UCSD-AML1 (cell line): ENCODE measurements at regions not wholly inside any gene's neighbourhood (a gene's known extent, or its start where the extent isn't known, plus 50 kb on each side); places are given as distances from the start of the nearest gene placed in this dataset.

ENCODE experiments used
- DNase-seq: peaks from one replicate; lab custom pipeline; 2025; ENCODE audit not compliant: unreplicated experiment; lab: John Stamatoyannopoulos, UW

DNA sequence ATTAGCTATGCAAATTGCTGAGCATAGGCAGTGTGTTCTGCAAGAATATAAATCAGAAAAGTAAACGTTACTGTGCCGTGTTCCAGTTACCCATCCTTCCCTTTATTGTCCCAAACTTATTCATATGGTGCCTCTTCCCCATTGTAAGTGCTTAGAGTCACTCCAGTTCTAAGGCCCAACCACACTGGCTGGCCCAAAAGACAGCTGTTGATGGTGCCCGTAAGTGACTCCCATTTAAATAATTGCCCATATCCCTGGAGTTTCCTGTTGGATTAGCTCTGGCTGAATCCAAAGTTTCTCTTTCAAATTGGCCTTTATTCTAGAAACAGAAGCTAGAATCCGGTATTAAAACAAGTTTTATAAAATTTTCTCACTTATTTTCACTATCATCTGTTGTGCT is 400.1 kb upstream of the DDHD1 start:
- DNase-seq = no peak

DNA sequence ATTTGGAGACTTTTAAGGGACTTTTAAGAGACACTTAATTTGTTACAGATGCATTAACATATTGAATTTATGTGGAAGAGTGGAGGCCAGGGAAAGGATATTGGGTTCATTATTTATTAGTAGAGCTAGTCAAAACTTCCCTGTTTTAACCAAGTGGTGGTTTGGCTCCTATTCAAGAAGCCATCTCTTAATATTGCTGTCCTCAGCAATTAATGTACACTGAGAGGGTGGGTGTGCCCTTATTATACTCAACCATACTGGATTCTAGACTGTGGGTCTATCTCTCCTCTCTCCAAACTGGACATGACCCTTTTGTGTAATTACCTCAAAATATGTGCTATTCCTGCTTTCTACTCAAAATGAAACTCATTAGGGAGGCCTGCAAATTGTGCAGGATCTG is 398.7 kb upstream of the DDHD1 start:
- no peak for DNase-seq

DNA sequence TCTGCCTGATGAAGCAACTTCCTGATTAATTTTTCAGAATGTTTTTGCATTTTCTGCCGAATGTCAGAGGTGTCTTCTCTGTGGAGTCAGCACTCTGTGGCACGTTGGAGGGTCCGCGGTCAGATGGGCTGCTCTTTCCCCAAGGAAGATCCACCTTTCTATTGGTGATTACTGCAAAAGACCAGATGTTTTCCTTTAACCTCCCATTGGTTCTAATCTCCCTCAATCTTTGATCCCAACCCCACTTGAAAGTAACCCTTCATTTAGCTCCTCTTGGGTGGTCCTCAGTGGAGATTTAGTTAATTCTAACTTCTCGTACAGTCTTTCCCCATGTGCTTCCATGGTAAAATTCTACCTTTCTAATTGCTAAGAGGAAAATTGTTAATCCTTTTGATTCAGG is 397.7 kb upstream of the DDHD1 start:
- no peak for DNase-seq

DNA sequence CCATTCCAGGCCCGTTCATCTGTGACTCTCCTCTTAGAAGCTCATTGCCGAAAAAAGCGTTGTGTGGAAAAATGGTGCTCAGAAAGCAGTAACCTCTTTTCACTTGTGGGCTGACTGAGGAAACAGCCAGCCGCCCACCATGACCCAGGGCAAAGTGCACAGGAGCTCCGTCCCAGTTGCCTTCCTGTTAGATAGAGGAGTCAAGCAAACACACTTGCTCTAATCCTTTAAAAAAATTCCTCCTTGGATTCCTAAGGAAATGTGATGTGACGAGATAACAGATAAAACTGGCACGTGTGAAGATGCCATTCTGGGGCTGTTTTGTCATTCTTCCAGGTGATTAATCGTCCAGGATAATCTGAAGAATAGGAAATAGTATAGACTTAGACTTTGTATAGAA is 396.8 kb upstream of the DDHD1 start:
- no peak for DNase-seq

DNA sequence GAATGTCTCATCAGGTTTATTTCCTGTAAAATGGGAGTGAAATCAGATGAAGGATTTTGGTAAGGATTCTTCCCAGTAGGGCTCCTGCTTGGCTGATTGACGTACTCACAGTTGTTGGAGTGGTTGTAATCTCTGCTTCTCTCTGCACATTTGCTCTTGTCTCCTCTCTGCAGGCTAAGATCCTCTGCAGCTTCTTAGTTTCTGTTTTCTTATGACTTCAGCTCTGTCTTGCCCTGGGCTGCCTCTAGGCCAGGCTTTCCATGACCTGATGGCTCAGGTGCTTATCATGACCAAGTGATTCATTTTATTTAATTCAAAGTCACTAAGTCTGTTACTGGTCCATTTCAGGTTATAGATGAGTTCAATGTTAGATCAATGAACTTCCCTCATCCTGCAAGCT is 394.5 kb upstream of the DDHD1 start:
- no peak for DNase-seq

DNA sequence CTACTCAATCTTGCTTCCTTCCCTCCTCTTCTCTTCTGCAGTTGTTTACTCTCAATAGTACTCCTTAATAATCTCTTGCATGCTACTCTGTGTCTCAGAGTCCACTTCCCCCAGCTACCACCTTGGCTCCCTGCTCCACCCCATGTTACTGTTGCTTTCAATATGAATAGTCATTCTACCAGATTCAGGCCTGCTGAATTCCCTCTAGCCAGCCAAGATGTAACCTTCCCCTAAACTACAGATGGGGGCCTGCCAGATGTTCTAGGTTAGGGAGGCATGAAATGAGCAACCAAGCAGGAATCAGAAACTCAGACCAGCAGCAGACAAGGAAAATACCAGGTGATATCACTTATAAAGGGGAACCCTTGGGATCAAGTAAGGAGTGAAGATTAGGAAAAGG is 392.1 kb upstream of the DDHD1 start:
- DNase-seq = no peak

DNA sequence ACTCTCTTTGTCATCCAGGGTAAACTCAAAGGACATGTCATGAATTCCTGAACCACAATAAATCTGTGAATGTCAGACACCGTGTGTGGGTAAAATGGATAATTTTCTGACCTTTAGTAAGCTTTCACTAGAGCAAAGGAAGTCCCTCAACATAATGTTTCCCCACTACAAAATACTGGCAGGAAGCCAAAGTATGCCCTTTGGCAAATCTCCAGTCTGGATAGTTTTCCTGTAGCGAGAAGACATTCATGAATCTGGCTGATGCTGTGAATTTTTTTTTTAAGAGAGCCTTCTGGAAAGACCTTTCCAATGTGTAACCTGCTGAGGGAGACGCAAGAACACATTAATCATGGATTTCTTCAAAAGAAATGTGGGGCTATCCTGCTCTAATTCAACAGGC is 389.6 kb upstream of the DDHD1 start:
- DNase-seq = no peak

DNA sequence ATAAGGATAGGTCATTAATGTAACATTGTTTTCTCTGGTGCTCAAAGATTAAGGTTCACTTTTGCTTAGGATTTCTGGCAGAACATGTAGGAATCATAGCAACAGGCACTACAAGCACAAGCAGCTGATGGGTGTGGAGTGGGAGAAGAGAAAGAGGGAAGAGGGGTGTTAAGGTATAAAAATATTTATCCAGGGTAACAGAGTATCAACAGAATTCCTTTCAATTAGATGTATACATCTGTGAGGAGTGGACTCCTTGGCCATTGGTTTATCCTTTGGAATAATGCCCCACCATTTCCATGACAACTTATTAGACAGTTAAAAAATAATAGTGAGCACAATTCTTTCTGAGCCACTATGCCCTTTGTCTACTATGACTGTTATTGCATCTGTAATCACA is 388.3 kb upstream of the DDHD1 start:
- DNase-seq = no peak

DNA sequence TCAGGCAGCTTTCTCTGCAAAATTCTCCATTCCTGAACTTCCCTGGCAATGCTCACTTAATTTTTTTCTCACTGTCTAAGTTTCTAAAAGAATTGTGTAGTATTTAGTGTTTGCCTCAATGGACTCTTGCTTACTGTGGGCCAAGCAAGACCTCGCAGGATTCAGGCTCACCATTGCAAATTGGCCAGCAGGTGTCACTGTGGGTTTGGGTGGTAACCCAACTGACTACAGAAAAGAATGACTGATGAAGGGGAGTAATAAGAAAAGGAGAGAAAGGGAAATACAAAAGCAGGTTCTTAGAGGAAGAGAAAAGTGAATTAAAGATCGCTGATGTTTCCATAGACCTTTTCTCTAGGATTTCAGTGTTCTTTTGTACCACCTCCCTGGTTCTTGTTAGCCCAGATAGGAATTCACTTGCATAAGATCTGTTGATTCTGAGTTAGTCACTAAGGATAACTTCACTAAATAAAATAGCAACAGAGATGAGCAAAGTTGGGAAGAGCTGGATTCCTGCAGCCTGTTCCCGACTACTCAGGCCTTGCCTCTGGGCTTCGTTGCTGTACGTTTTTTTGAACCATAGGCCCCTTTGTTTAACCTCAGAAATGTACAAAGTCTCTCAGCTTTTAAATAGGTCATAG is 386.5 kb upstream of the DDHD1 start:
- peak; percentile 52 for DNase-seq

DNA sequence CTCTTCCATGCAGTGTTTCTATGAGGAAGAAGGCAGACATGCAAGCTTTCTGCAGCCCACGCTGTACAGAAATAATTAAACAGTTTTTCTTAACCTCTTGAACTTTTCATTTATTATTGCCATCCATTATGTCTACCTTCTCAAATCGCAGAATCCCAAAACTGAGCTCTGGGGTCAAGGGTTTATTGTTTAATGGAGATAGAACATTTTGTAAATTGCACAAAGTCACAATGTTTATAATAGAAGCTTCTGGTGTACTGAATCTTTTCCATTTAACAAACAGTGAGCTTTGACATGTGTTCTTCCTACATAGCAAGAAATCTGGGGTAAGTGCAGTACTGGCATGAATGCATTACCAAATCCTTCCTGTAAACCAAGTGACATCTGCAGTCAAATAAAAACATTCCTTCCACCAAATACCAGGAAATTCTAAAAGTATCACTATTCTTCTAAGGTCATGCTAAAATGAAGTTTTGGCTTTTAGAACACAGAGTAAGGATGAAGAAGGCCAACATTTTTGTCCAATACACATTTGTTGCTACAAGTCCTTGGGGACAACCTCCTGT is 385.3 kb upstream of the DDHD1 start:
- DNase-seq = no peak

DNA sequence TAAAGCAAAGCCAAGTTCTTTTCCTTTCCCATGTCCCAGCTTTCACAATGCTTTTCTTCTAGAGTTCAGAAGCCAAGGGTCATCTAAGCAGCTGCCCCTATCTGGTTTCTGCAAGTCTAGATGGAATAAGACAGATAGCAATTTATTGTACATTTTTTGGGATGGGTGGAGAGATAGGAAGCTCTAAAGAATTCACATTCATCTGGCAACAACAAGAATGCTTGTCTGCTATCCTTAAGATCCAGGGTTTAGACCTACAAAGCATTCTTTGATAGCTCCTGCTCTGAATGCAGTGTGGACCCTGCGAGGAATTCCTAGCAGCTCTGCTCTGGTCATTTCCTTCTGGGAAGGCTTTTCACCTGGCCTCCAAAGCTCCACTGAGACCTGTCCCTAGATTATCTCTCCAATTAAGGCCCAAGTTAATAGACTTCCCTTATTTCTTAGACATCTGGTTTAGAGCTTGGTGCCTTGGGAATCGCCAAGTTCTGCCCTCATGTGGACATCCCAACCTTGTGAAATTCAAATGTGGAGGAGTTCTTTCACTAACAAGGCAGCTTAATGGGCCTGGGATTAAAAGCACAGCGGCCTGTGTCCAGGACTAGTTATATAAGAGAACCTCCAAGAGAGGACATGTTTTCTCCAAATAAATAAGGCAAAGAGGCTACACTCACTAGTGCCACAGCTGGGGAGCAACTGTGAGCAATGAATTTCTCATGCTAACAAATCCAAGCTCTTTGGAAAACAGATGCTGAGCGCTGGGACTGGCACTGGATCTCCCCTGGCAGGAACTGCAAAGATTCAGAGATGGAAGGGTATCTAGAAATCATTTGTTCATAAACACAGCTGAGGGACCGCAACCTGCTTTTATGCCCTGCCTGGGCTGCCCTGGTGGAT is 384.5 kb upstream of the DDHD1 start:
- no peak for DNase-seq

DNA sequence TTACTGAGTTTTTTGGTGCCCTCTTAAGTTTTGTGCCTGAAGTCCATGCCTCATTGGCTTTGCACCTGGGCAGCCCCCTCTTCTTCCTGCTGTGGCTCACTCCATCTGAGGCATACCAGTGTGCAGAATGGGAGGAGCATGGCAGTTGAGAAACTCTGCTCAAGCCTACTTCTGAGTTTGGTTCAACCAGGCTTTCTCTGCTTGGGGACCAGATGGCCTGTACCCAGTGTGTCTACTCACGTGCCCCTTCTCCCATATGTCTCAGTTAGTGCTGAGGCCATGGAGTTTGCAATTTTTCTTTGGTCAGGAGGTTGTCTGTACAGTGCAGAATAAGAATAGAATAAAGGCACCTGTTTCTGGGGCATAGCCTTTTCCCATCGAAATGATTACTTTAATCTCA is 383.3 kb upstream of the DDHD1 start:
- no peak for DNase-seq

DNA sequence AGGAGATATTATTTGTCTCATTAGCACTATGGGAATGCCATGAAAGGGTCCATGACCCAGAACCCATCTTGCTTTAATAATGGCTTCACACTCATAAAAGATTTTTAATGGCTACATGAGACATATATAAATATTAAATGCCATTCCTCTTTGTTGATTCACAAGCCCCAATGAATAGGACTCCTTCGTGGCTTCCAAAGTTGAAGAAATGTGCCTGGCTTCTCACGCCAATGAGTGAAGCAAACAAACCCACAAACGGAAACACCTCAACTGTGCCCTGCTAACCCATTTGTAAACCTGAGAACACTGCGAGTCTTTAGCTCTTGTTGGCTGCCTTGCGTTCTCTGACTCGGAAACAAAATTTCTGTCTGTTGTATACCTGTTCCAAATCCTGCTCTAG is 381.7 kb upstream of the DDHD1 start:
- no peak for DNase-seq

DNA sequence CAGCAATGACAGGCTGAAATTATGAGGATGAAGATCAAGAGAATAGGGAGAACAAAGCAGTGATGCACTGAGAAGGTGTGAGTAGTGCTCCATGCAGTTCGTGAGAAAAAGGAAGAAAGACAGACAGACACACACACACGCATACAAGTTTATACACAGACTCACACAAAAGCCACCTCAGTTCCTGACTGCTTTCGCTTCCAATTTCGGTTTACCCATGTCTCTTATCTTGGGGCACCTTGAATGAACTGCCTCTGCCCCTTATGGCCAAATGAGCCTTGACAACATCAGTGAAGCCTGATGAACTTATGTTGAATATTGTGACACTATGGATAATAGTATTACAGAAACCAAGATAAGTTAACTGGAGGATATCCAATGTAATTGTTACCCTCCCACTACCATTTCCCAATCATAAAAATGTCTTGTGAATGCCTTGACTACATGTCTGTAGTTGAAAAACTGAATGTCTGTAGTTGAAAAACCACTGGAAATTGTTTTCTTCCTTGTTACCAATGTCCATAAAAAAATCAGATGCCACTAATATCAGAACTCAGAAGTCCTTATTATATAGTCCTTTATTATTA is 380.4 kb upstream of the DDHD1 start:
- no peak for DNase-seq

DNA sequence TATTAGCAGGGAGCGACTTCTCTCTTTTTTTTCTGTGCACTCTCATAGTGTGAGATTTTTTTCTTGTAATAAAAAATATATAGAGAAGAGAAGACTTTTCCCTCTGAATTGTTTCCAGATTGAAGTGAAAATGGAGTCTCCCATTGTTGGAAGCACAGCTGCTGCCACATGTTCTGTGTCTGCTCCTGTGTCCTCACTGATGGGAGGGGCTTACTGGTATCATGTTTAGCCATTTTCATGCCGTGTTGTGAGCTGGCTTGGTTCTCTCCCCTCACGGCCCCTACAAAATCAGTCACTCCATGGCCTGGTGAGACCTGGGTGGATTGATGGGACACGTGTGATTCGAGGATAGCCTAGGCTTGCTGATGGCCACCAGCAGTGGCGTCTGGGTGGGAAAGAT is 379.7 kb upstream of the DDHD1 start:
- DNase-seq = no peak

DNA sequence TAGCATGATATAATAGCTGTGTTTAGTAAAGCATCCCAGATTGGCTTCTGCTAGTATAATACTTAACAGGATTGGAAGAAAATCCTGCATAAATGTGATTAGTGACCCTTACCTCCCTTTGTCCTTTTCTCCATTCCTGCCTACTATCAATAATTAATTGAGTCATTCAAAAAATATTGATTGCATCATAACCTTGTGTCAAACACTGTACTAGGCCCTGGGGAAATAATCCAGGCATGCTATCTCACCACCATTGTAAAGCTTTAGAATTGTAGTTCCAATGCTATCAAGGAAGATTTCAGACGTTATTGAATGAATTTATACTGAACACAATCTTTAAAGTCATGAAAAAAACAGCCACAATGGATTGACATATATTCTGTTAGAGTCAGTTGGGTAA is 378.6 kb upstream of the DDHD1 start:
- no peak for DNase-seq

DNA sequence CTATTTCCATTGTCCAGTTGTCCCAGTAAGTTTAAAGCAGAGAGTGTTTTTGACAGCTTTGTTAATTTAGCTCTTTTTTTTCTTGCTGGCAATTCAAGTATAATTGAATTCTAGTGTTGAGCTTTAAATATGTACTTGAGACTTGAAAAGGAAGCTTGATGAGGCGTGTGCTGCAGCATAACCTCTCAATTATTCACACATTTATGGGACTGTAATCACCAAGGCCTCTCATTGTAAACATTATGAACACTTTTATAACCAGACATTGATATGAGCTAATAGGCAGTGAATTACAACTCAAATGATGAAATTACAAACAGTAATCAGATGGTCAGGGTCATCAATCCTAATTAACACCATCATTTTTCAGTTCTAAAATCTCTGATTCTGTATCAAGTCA is 378.0 kb upstream of the DDHD1 start:
- no peak for DNase-seq

DNA sequence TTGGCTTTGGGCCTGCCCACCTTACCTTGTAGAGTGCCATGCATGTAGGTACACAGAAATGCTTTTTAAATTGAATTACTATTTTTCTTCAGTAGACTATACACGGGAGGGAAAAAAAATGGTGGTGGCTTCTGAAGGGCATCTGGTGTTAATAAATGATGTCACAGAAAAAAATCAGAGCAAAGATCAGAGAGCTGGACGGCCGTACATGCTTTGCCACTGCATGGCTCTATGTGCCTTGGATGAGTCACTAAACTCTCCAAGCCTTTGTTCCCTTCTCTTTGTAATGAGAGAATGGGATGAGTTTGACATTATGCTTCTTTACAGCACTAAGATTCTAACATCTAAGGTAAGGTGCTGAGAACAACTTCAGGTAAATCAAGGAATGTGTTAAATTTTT is 376.4 kb upstream of the DDHD1 start:
- DNase-seq = no peak

DNA sequence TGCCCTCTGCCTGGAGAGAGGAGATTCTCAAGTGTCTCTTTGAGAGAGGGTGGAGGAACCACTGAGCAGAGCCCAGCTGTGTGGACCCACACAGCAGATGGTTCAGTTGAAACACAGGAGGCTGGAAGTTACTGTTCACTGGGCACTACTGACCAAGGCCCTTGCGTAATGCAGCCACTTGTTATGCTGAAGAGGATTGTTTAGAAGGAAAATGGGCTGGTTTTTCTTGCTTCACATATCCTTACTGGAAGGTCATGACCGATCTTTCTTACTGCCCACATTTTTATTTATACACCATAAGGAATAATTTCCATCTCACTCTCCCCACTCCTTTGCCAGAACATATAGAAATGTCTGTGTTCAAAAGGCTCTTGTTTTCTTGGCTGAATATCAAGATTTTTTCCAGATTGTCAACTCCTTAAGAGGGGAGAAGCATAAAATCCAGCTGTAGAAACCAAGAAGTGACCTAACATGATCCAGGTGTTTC is 375.1 kb upstream of the DDHD1 start:
- no peak for DNase-seq

DNA sequence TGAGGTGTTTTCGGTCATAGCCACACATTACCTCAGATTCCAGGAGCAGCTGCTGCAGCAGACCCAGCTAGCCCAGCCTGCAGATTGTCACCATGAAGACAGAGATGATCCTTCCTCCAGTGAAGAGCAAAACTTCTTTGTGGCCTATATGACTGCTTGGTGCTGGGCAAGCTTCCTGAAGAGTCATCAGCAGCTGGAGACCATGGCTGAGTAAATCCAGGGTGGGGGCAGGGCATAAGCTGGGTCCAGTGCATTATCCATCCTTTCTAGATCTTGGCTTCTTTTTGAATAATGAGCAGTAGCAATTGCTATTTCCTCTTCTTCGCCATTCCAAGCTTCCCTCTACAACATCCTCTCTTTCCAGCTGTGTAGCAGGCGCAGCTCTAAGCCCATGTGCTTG is 373.1 kb upstream of the DDHD1 start:
- no peak for DNase-seq

DNA sequence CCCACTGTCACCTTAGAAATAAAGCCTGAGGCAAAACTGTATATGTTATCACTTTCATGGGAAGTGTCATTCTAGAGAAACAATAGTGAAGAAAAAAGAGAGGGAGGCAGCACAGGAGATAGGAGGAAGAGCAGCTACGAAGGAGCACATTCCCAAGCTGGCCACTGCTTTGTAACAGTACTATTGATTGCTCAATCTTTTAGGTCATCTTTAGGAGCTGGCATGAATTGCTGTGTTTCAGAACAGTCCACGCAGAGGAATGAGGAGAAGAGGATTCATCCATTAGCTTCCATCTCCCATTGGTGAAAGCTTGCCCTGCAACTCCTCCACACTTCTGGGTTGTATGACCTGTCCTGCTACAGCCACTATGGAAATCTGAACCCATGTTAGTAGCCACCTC is 372.5 kb upstream of the DDHD1 start:
- no peak for DNase-seq

DNA sequence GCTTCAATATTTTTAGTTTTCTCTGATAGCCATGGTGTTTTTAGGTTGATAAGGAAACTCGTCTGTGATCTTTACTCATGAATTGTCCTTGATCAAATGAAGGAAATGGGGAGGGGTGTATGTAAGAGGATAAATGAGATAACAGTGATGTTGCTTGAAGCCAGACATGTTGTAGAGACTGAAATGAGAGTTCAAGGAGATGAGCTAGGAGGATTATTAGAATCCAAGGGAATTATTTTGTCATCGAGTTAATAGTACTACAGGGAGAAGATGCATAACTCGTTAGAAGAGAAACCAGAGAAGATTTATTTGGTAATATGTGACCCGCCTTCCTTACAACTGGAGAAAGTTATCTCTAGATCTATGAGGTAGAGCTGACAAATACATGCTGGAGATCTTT is 371.3 kb upstream of the DDHD1 start:
- no peak for DNase-seq
